ENCODE measurements at regions not wholly inside any gene's neighbourhood (a gene's known extent, or its start where the extent isn't known, plus 50 kb on each side); places are given as distances from the start of the nearest gene placed in this dataset.

GRCh38 chr7:1320616-1321240, 88.1 kb downstream of the UNCX start:
- Mint-ChIP-seq H3K9me3 (no peaks in the 10 kb centered on the region), H3K4me1 (ENCODE audit: low read depth) (no peaks in the 10 kb centered on the region), H3K36me3 (ENCODE audit: low read depth) (no peaks in the 10 kb centered on the region), H3K4me3 (no peak overlapping the region), H3K27ac (no peak overlapping the region), H3K27me3 (ENCODE audit: insufficient read depth) (peaks cover 22% of the 10 kb centered on the region)
- no peak for TF ChIP-seq CTCF (IDR thresholded peaks at IDR 0.05)
- no peak for DNase-seq

- Mint-ChIP-seq H3K27me3 (ENCODE audit: insufficient read depth) (peaks cover 23% of the 10 kb centered on the region), H3K4me3 (no peak overlapping the region), H3K4me1 (ENCODE audit: low read depth) (no peaks in the 10 kb centered on the region), H3K27ac (no peak overlapping the region), H3K36me3 (ENCODE audit: low read depth) (no peaks in the 10 kb centered on the region), H3K9me3 (no peaks in the 10 kb centered on the region)
- TF ChIP-seq CTCF (IDR thresholded peaks at IDR 0.05), result no peak
- DNase-seq, result no peak
Measured at GRCh38 chr7:1321411-1322239, 89.0 kb downstream of the UNCX start.

- H3K9me3 Mint-ChIP-seq, result no peaks in the 10 kb centered on the region
- no peaks in the 10 kb centered on the region for H3K36me3 Mint-ChIP-seq (ENCODE audit: low read depth)
- H3K27ac Mint-ChIP-seq, result no peak overlapping the region
- H3K27me3 Mint-ChIP-seq (ENCODE audit: insufficient read depth), result peaks cover 23% of the 10 kb centered on the region
- H3K4me3 Mint-ChIP-seq, result no peak overlapping the region
- no peak for DNase-seq
- no peak for TF ChIP-seq CTCF (IDR thresholded peaks at IDR 0.05)
- H3K4me1 Mint-ChIP-seq (ENCODE audit: low read depth), result no peaks in the 10 kb centered on the region
Measured at GRCh38 chr7:1322240-1323110, 89.8 kb downstream of the UNCX start.

GRCh38 chr7:1323178-1324027, 90.7 kb downstream of the UNCX start:
- H3K4me3 Mint-ChIP-seq, result no peak overlapping the region
- H3K4me1 Mint-ChIP-seq (ENCODE audit: low read depth), result no peaks in the 10 kb centered on the region
- no peaks in the 10 kb centered on the region for H3K36me3 Mint-ChIP-seq (ENCODE audit: low read depth)
- no peak overlapping the region for H3K27ac Mint-ChIP-seq
- TF ChIP-seq CTCF (IDR thresholded peaks at IDR 0.05), result no peak
- peaks cover 23% of the 10 kb centered on the region for H3K27me3 Mint-ChIP-seq (ENCODE audit: insufficient read depth)
- DNase-seq, result no peak
- H3K9me3 Mint-ChIP-seq, result no peaks in the 10 kb centered on the region
